ENCODE measurements at regions not wholly inside any gene's neighbourhood (a gene's known extent, or its start where the extent isn't known, plus 50 kb on each side); places are given as distances from the start of the nearest gene placed in this dataset.
A peak's percentile ranks its signal among the peaks of the same experiment; 100 is the strongest.

- H3K18ac ChIP-seq (ENCODE audit: insufficient read length, low read depth, low read length), result no peak overlapping the region
- H4K20me1 ChIP-seq (ENCODE audit: control insufficient read depth, insufficient read depth, insufficient read length), result no peaks in the 10 kb centered on the region
- WGBS (ENCODE audit: extremely low coverage, insufficient read length, low lambda C conversion rate), result no CpG with 5 or more reads among the region's 11 CpGs
- no peaks in the 10 kb centered on the region for H3K79me1 ChIP-seq (ENCODE audit: insufficient read depth, low read depth, low read length, poor library complexity, severe bottlenecking)
- H4K91ac ChIP-seq (ENCODE audit: insufficient read length, low read depth, low read length), result no peak overlapping the region
- H3K56ac ChIP-seq (ENCODE audit: insufficient read length, low read depth, low read length), result no peak overlapping the region
- 0 out of 2 replicates have a peak, but pooled peaks cover 1% of the 10 kb centered on the region for H3K4me1 ChIP-seq (ENCODE audit: insufficient read depth, low read length)
- no peak overlapping the region for H3K14ac ChIP-seq (ENCODE audit: insufficient read depth, low read length)
- no peak overlapping the region for H2BK12ac ChIP-seq (ENCODE audit: insufficient read length, low read depth, low read length)
- no peak overlapping the region for H2BK20ac ChIP-seq (ENCODE audit: low read depth, low read length, poor library complexity, severe bottlenecking)
- H3K23me2 ChIP-seq (ENCODE audit: insufficient read length, low read depth, low read length, poor library complexity, severe bottlenecking), result no peaks in the 10 kb centered on the region
- no peak overlapping the region for H2AK5ac ChIP-seq (ENCODE audit: insufficient read length, low read length)
- no peaks in the 10 kb centered on the region for H3K36me3 Mint-ChIP-seq (ENCODE audit: insufficient read depth in 1 of 3, low read depth in 3 of 3)
- H3K23ac ChIP-seq (ENCODE audit: insufficient read length, low read depth, low read length), result no peak overlapping the region
- no peak overlapping the region for H3K4me3 Mint-ChIP-seq
- no peaks in the 10 kb centered on the region for H3K79me2 ChIP-seq (ENCODE audit: insufficient read depth, low read length)
- H3K4me2 ChIP-seq (ENCODE audit: insufficient read depth, insufficient read length, low read length), result no peak overlapping the region
- H3K27ac Mint-ChIP-seq, result peak overlapping the region; percentile 18 to 53 (median 32); a peak in 1 of 7 replicates
- H3K9me3 Mint-ChIP-seq, result no peaks in the 10 kb centered on the region
- no peak overlapping the region for H4K5ac ChIP-seq (ENCODE audit: insufficient read length, low read depth, low read length)
- H3K4me1 Mint-ChIP-seq, result peaks cover 25 to 26% of the 10 kb centered on the region in 2 experiments
- H3K27ac ChIP-seq (ENCODE audit: insufficient read length, low read depth, low read length), result no peak overlapping the region
- no peak overlapping the region for H3T11ph ChIP-seq (ENCODE audit: low read length)
- H3K4ac ChIP-seq (ENCODE audit: low read depth, low read length), result no peak overlapping the region
- H3K27me3 ChIP-seq (ENCODE audit: insufficient read depth, low read length), result no peaks in the 10 kb centered on the region
- TF ChIP-seq CTCF (conservative IDR thresholded peaks at IDR 0.05), result no peak
- no peak overlapping the region for H2BK5ac ChIP-seq (ENCODE audit: insufficient read length, low read length)
- no peaks in the 10 kb centered on the region for H3K27me3 Mint-ChIP-seq (ENCODE audit: low read depth)
- H2AFZ ChIP-seq (ENCODE audit: low read length), result no peak overlapping the region
- no peak overlapping the region for H3K9ac ChIP-seq (ENCODE audit: extremely low read depth, insufficient read length, low read length)
- DNase-seq, result no peak
- no peak overlapping the region for H4K8ac ChIP-seq (replicated peaks; ENCODE audit: insufficient read length, low read depth, low read length)
- no peak overlapping the region for H2BK120ac ChIP-seq (ENCODE audit: low read depth, low read length, poor library complexity, severe bottlenecking)
- no peaks in the 10 kb centered on the region for H3K9me3 ChIP-seq (ENCODE audit: control insufficient read depth, low read depth, low read length)
- H2BK15ac ChIP-seq (ENCODE audit: low read depth, low read length), result no peak overlapping the region
Observed at GRCh38 chr15:53918180-53919079, 59.8 kb upstream of the UNC13C start.
